Epithelial cell of proximal tubule (primary cell): ENCODE measurements at regions not wholly inside any gene's neighbourhood (a gene's known extent, or its start where the extent isn't known, plus 50 kb on each side); places are given as distances from the start of the nearest gene placed in this dataset.

Experiments used
- DNase-seq: peaks from one replicate; pipeline ENCODE4 v3.0.0-alpha.2; 2011; ENCODE audit warnings: low read depth
- H3K4me3 ChIP-seq: 2 replicates; pipeline ENCODE4 v1.5.1; 2011; ENCODE audit warnings: low read depth, mild to moderate bottlenecking, low read length
- TF ChIP-seq, protein P1 (sequence below): conservative IDR thresholded peaks from 2 replicates; pipeline ENCODE4 v1.5.1; 2012; ENCODE audit warnings: low read depth, mild to moderate bottlenecking, low read length

- TF ChIP-seq, protein P1, sequence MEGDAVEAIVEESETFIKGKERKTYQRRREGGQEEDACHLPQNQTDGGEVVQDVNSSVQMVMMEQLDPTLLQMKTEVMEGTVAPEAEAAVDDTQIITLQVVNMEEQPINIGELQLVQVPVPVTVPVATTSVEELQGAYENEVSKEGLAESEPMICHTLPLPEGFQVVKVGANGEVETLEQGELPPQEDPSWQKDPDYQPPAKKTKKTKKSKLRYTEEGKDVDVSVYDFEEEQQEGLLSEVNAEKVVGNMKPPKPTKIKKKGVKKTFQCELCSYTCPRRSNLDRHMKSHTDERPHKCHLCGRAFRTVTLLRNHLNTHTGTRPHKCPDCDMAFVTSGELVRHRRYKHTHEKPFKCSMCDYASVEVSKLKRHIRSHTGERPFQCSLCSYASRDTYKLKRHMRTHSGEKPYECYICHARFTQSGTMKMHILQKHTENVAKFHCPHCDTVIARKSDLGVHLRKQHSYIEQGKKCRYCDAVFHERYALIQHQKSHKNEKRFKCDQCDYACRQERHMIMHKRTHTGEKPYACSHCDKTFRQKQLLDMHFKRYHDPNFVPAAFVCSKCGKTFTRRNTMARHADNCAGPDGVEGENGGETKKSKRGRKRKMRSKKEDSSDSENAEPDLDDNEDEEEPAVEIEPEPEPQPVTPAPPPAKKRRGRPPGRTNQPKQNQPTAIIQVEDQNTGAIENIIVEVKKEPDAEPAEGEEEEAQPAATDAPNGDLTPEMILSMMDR: no peak
- peak; percentile 50 for DNase-seq
- H3K4me3 ChIP-seq: no peak overlapping the region
Measured at GRCh38 chr7:26958834-26959233, 94.4 kb upstream of the SKAP2 start.

DNA sequence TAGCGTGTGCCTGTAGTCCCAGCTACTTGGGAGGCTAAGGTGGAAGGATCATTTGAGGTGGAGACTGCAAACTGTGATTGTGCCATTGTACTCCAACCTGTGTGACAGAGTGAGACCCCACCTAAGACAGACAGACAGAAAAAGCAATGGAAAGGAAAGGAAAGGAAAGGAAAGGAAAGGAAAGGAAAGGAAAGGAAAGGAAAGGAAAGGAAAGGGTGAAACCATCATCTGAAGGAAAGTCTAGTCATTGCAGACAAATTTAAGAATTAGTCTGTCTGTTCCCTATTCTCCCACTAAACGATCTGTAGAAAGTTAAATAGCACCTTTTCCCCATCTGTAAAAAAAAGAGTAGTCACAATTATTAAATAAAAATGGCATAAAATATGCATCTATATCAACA lies 91.1 kb upstream of the SKAP2 start:
- no peak for DNase-seq
- TF ChIP-seq, protein P1: no peak
- H3K4me3 ChIP-seq: no peak overlapping the region

DNA sequence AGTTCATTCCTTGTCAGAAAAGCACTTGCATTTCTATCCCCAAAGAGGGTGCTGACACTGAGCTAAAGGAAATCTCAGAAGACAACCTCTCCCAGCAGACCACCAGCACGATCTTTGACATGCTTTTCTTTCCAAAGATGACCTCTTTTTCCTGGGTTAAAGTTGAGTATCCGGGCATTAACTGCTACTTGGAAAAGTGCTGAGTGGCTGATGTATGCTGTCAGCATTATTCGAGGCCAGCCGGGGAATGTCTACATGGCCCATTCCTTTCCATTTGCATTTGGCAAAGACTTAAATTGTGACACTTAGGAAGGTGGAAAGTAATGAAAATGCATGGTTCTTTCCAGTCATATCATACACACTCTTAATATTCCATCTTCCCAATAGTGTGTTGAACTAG lies 90.6 kb upstream of the SKAP2 start:
- DNase-seq: no peak
- no peak overlapping the region for H3K4me3 ChIP-seq
- TF ChIP-seq, protein P1: no peak

- H3K4me3 ChIP-seq: no peak overlapping the region
- DNase-seq: no peak
- TF ChIP-seq, protein P1: no peak
Measured at GRCh38 chr7:26951407-26951950, 87.1 kb upstream of the SKAP2 start.

DNA sequence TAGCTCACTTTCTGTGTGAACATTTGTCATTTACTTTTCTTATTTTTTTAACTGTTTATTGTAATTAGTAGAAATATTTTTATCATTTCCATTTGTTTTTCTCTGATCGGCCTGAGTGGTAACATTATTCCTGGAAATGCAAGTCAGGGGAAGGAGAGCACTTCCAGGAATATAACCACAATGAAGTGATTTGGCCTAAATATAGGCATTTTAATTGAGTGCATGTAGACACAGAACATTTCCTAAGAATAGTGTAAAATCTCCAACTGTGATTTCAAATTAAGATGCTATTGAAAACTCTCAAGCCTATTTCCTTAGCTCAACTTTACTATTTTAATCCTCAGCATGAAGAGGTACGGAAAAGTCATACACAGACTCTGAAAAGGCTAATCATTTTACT lies 86.5 kb upstream of the SKAP2 start:
- no peak for DNase-seq
- TF ChIP-seq, protein P1: no peak
- no peak overlapping the region for H3K4me3 ChIP-seq

GRCh38 chr7:26949319-26949718 lies 84.9 kb upstream of the SKAP2 start:
- no peak for DNase-seq
- TF ChIP-seq, protein P1: no peak
- no peak overlapping the region for H3K4me3 ChIP-seq

DNA sequence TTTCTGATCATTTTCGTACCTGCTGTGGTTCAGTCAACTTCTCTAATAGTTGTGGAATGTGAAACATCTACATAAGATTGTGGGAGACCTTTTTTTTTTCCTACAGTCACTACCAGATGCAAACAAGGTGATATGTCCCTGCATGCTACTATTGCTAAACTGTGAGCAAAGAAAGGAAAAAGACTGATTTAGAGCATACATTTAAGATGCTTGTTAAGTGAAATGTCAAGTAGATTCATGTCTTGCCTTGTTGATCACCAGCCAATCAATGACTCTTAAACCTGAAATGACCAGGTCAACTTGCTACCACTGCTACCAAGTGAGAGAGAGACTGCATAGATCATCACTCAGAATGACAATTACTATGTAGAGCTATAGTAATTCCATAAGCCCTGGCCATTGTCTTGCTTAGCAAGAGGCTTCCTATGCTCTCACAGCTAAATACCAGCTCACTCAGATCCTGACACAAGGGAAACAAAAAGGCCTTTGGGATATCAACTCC lies 84.3 kb upstream of the SKAP2 start:
- no peak for DNase-seq
- H3K4me3 ChIP-seq: no peak overlapping the region
- TF ChIP-seq, protein P1: no peak
